ENCODE measurements at regions not wholly inside any gene's neighbourhood (a gene's known extent, or its start where the extent isn't known, plus 50 kb on each side); places are given as distances from the start of the nearest gene placed in this dataset.

DNA sequence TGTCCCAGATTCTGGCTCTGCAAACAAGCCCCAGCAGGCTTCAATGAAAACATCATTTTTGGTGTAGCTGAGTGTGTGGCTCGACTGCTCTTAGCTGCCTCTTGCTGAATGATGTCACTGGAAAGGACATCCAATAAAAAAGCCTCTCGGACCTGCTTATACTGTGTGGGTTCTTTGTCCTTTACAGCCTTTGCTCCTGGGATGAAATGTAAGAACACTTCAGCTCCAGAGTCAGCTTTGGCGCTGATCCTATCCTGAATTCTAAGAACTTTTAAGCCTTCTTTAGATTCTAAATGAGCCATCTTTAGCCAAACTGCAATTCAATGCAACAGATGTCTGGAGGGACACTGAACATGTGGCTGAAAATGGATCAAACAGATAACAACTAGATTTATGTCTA is 404.6 kb upstream of the C9orf72 start:
- no peaks in the 10 kb centered on the region for H3K9me3 Mint-ChIP-seq (ENCODE audit: unreplicated experiment)
- TF ChIP-seq, protein P1, sequence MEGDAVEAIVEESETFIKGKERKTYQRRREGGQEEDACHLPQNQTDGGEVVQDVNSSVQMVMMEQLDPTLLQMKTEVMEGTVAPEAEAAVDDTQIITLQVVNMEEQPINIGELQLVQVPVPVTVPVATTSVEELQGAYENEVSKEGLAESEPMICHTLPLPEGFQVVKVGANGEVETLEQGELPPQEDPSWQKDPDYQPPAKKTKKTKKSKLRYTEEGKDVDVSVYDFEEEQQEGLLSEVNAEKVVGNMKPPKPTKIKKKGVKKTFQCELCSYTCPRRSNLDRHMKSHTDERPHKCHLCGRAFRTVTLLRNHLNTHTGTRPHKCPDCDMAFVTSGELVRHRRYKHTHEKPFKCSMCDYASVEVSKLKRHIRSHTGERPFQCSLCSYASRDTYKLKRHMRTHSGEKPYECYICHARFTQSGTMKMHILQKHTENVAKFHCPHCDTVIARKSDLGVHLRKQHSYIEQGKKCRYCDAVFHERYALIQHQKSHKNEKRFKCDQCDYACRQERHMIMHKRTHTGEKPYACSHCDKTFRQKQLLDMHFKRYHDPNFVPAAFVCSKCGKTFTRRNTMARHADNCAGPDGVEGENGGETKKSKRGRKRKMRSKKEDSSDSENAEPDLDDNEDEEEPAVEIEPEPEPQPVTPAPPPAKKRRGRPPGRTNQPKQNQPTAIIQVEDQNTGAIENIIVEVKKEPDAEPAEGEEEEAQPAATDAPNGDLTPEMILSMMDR (IDR thresholded peaks at IDR 0.05; ENCODE audit: partially characterized antibody, unreplicated experiment): no peak
- no peaks in the 10 kb centered on the region for H3K27me3 Mint-ChIP-seq (ENCODE audit: unreplicated experiment)
- no peak overlapping the region for H3K4me3 Mint-ChIP-seq (ENCODE audit: unreplicated experiment)
- H3K27ac Mint-ChIP-seq (ENCODE audit: unreplicated experiment): no peak overlapping the region
- no peaks in the 10 kb centered on the region for H3K36me3 Mint-ChIP-seq (ENCODE audit: unreplicated experiment)
- DNase-seq: no peak
- peaks cover 4% of the 10 kb centered on the region for H3K4me1 Mint-ChIP-seq (ENCODE audit: low read depth, unreplicated experiment)

DNA sequence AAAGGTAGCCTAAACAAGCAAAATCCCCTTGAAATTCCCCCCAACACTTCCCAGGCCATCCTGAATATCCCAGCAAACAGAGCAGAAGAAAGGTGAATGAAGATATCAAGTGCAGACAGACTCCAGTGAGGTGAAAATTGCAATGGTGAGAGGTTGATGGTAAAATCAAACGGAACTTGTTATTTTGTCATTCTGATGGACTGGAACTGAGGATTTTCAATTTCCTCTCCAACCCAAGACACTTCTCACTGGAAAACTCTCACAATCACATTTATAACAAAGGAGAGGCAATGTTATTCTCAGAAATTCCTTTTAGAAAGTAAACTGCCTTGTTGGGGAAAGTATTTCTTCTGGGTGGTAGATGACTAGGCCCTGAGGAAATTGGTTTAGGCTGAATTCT is 412.4 kb upstream of the C9orf72 start:
- no peak for DNase-seq

DNA sequence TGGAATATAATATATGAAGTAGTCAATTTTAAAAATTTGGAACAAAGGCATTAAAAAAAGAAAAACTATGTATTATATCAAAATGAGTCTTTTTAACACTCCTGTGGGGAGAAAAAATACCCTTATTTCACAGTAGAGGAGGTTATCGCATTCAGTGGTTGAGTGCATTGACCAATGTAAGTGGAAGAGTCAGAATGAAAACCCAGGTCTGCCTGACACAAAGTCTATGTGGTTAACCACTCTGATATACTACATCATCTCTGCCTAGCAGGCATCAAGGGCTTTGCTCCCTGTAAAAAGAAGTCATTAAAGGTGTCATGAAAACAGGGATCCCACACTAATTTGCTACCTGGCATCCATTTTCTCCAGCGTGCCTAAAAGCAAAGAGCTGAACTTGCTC is 417.2 kb upstream of the C9orf72 start:
- no peak overlapping the region for H3K4me3 Mint-ChIP-seq (ENCODE audit: unreplicated experiment)
- DNase-seq: no peak
- TF ChIP-seq, protein P1 (IDR thresholded peaks at IDR 0.05; ENCODE audit: partially characterized antibody, unreplicated experiment): no peak
- peaks cover 4% of the 10 kb centered on the region for H3K36me3 Mint-ChIP-seq (ENCODE audit: unreplicated experiment)
- peaks cover 3% of the 10 kb centered on the region for H3K4me1 Mint-ChIP-seq (ENCODE audit: low read depth, unreplicated experiment)
- no peaks in the 10 kb centered on the region for H3K9me3 Mint-ChIP-seq (ENCODE audit: unreplicated experiment)
- no peaks in the 10 kb centered on the region for H3K27me3 Mint-ChIP-seq (ENCODE audit: unreplicated experiment)
- H3K27ac Mint-ChIP-seq (ENCODE audit: unreplicated experiment): no peak overlapping the region

More for the DNA sequence above, 412.4 kb upstream of the C9orf72 start:
- Mint-ChIP-seq H3K4me1 (ENCODE audit: low read depth, unreplicated experiment) (no peaks in the 10 kb centered on the region), H3K27me3 (ENCODE audit: unreplicated experiment) (no peaks in the 10 kb centered on the region), H3K36me3 (ENCODE audit: unreplicated experiment) (peaks cover 4% of the 10 kb centered on the region), H3K4me3 (ENCODE audit: unreplicated experiment) (no peak overlapping the region), H3K27ac (ENCODE audit: unreplicated experiment) (no peak overlapping the region), H3K9me3 (ENCODE audit: unreplicated experiment) (no peaks in the 10 kb centered on the region)
- TF ChIP-seq, protein P1 (IDR thresholded peaks at IDR 0.05; ENCODE audit: partially characterized antibody, unreplicated experiment): no peak

DNA sequence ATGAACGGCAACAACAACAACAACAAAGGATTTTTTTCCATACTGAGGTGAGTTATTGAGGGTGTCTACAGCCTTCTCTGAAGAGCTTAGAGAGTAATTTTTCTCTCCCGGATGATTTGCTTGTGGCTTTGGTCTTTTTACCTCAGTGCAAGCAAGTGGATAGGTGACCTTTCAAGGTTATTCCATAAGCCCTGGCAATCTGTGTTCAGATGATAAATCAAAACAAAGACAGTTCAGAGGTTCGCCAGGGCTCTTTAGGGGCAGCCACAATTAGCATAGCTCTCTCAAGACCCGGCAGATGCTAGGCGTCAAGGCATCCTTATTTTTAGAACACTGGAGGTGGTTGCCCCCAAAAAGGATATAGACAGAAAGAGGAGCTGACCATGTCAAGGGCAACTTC is 417.9 kb upstream of the C9orf72 start:
- DNase-seq: no peak
- H3K27ac Mint-ChIP-seq (ENCODE audit: unreplicated experiment): no peak overlapping the region
- no peaks in the 10 kb centered on the region for H3K9me3 Mint-ChIP-seq (ENCODE audit: unreplicated experiment)
- peaks cover 4% of the 10 kb centered on the region for H3K36me3 Mint-ChIP-seq (ENCODE audit: unreplicated experiment)
- H3K27me3 Mint-ChIP-seq (ENCODE audit: unreplicated experiment): no peaks in the 10 kb centered on the region
- TF ChIP-seq, protein P1 (IDR thresholded peaks at IDR 0.05; ENCODE audit: partially characterized antibody, unreplicated experiment): no peak
- peaks cover 3% of the 10 kb centered on the region for H3K4me1 Mint-ChIP-seq (ENCODE audit: low read depth, unreplicated experiment)
- no peak overlapping the region for H3K4me3 Mint-ChIP-seq (ENCODE audit: unreplicated experiment)

DNA sequence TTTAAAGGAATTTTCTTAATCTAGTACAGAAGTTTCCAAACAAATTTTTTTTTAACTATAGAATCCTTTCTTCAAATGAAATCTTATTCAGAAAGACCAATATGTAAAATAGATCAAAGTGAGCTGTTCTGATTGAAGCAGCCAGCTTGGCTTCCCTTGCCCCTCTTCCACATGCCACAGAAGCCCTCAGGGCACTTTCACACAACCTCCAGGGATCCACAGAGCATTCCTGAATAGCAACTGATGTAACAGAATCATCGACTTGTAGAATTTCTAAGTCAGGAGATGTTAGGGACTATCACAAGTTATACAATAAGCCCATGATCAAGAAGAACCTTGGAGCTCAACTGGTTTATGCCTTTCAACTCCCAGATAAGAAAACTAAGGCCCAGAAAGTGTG is 427.8 kb upstream of the C9orf72 start:
- TF ChIP-seq, protein P1 (IDR thresholded peaks at IDR 0.05; ENCODE audit: partially characterized antibody, unreplicated experiment): no peak
- Mint-ChIP-seq H3K36me3 (ENCODE audit: unreplicated experiment) (no peaks in the 10 kb centered on the region), H3K27me3 (ENCODE audit: unreplicated experiment) (no peaks in the 10 kb centered on the region), H3K27ac (ENCODE audit: unreplicated experiment) (no peak overlapping the region), H3K4me1 (ENCODE audit: low read depth, unreplicated experiment) (peaks cover 6% of the 10 kb centered on the region), H3K4me3 (ENCODE audit: unreplicated experiment) (no peak overlapping the region), H3K9me3 (ENCODE audit: unreplicated experiment) (no peaks in the 10 kb centered on the region)
- peak; percentile 48 for DNase-seq
